H1 (cell line): ENCODE measurements at regions not wholly inside any gene's neighbourhood (a gene's known extent, or its start where the extent isn't known, plus 50 kb on each side); places are given as distances from the start of the nearest gene placed in this dataset.

ENCODE experiments used
- CHD7 ChIP-seq: fragments of 300-600 bp; sonication (generic); IDR thresholded peaks from 2 replicates; pipeline ENCODE4 v1.7.1; 2012; ENCODE audit warnings: low read length, moderate library complexity, mild to moderate bottlenecking, inconsistent platforms; ENCODE audit not compliant: insufficient replicate concordance
- NRF1 ChIP-seq: IDR thresholded peaks from 2 replicates; pipeline ENCODE4 v1.6.1; 2011; ENCODE audit warnings: mild to moderate bottlenecking, low read depth, low read length, improper control_type of control experiment
- PHF8 ChIP-seq: fragments of 200-600 bp; sonication (generic); conservative IDR thresholded peaks from 2 replicates; pipeline ENCODE4 v1.7.1; 2012; ENCODE audit warnings: low read depth, mild to moderate bottlenecking, inconsistent platforms, low read length, moderate library complexity
- SUZ12 ChIP-seq: fragments of 200-600 bp; sonication (generic); IDR thresholded peaks from 2 replicates; pipeline ENCODE4 v1.6.1; 2012; ENCODE audit warnings: mild to moderate bottlenecking, inconsistent platforms, low read length, moderate library complexity, mixed read lengths

GRCh38 chr3:55169161-55169560 is 241.3 kb upstream of the LRTM1 start (continued):
- TF ChIP-seq CHD7 = no peak
- no peak for TF ChIP-seq PHF8
- TF ChIP-seq NRF1 = no peak
- no peak for TF ChIP-seq SUZ12
- TF ChIP-seq, all 59 proteins: peak for 0
